Hepatocyte (in vitro differentiated cells): ENCODE measurements at regions not wholly inside any gene's neighbourhood (a gene's known extent, or its start where the extent isn't known, plus 50 kb on each side); places are given as distances from the start of the nearest gene placed in this dataset.
"Not testable (repeated sequence)": the region's sequence is repeated elsewhere in the genome, so short reads cannot be mapped to it uniquely, and the experiment has no call there.

Experiments used
- DNase-seq: peaks from one replicate; pipeline ENCODE4 v3.0.0-alpha.2; 2016; ENCODE audit warnings: low spot score
- H2AFZ ChIP-seq: fragments of 200-600 bp; sonication (generic); 2 replicates; pipeline ENCODE4 v1.6.0; 2016; ENCODE audit warnings: antibody characterized with exemption, mild to moderate bottlenecking
- H3K27ac ChIP-seq: fragments of 200-600 bp; sonication (generic); 2 replicates; pipeline ENCODE4 v1.5.1; 2016; ENCODE audit warnings: mild to moderate bottlenecking
- H3K27me3 ChIP-seq: fragments of 200-600 bp; sonication (generic); 2 replicates; pipeline ENCODE4 v1.6.1; 2016
- H3K36me3 ChIP-seq: fragments of 200-600 bp; sonication (generic); replicated peaks from 2 replicates; pipeline ENCODE4 v1.5.1; 2016; ENCODE audit warnings: low read depth; ENCODE audit not compliant: insufficient read depth
- H3K4me1 ChIP-seq: fragments of 200-600 bp; sonication (generic); 2 replicates; pipeline ENCODE4 v1.5.1; 2016; ENCODE audit warnings: mild to moderate bottlenecking, moderate library complexity; ENCODE audit not compliant: insufficient read depth
- H3K4me2 ChIP-seq: fragments of 200-600 bp; sonication (generic); 2 replicates; pipeline ENCODE4 v1.6.0; 2016
- H3K4me3 ChIP-seq: fragments of 200-600 bp; sonication (generic); 2 replicates; pipeline ENCODE4 v1.5.1; 2016; ENCODE audit warnings: mild to moderate bottlenecking
- H3K79me2 ChIP-seq: fragments of 200-600 bp; sonication (generic); 2 replicates; pipeline ENCODE4 v1.6.0; 2017; ENCODE audit warnings: mild to moderate bottlenecking
- H3K9me2 ChIP-seq: fragments of 200-600 bp; sonication (generic); replicated peaks from 2 replicates; pipeline ENCODE4 v1.6.0; 2017; ENCODE audit warnings: mild to moderate bottlenecking; ENCODE audit not compliant: insufficient read depth
- H3K9me3 ChIP-seq: fragments of 200-600 bp; sonication (generic); 2 replicates; pipeline ENCODE4 v1.5.1; 2016; ENCODE audit warnings: low read depth, mild to moderate bottlenecking
- H4K20me1 ChIP-seq: fragments of 200-600 bp; sonication (generic); 2 replicates; pipeline ENCODE4 v1.6.0; 2016; ENCODE audit warnings: mild to moderate bottlenecking; ENCODE audit not compliant: insufficient read depth, poor library complexity, severe bottlenecking
- EZH2 ChIP-seq: fragments of 200-600 bp; sonication (generic); IDR thresholded peaks from 2 replicates; pipeline ENCODE4 v1.6.1; 2016; ENCODE audit warnings: antibody characterized with exemption, mild to moderate bottlenecking, borderline replicate concordance
- EZH2phosphoT487 ChIP-seq: fragments of 200-600 bp; sonication (generic); IDR thresholded peaks from one replicate; pipeline ENCODE4 v1.6.1; 2018; ENCODE audit warnings: antibody characterized with exemption, mild to moderate bottlenecking, low read depth, moderate library complexity; ENCODE audit not compliant: unreplicated experiment, severe bottlenecking
- WGBS: methylation state at CpG from one replicate; pipeline ENCODE4 v1.1.6; 2016; ENCODE audit warnings: low lambda C conversion rate; ENCODE audit errors: missing lambda C conversion rate; 5-methylcytosine and 5-hydroxymethylcytosine counted together
- TF ChIP-seq, protein P1 (sequence below): fragments of 200-600 bp; sonication (generic); IDR thresholded peaks from 2 replicates; pipeline ENCODE4 v1.5.1; 2016; ENCODE audit warnings: antibody characterized with exemption, mild to moderate bottlenecking; ENCODE audit not compliant: poor library complexity

DNA sequence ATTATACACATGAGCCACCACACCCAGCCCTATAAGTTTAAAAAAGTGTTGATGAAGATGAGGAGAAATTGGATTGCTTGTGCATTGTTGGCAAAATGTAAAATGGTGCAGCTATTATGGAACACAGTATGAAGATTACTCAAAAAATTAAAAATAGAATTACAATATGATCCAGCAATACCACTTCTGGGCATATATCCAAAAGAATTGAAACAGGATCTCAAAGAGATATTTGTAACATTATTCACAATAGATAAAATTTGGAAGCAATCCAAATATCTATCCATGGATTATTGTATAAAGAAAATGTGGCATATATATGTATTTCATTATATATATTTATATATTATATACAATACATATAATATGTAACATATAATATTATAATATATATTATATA is 515.6 kb upstream of the GNPDA2 start:
- TF ChIP-seq EZH2, result no peak
- no peak for TF ChIP-seq EZH2phosphoT487
- TF ChIP-seq, protein P1, sequence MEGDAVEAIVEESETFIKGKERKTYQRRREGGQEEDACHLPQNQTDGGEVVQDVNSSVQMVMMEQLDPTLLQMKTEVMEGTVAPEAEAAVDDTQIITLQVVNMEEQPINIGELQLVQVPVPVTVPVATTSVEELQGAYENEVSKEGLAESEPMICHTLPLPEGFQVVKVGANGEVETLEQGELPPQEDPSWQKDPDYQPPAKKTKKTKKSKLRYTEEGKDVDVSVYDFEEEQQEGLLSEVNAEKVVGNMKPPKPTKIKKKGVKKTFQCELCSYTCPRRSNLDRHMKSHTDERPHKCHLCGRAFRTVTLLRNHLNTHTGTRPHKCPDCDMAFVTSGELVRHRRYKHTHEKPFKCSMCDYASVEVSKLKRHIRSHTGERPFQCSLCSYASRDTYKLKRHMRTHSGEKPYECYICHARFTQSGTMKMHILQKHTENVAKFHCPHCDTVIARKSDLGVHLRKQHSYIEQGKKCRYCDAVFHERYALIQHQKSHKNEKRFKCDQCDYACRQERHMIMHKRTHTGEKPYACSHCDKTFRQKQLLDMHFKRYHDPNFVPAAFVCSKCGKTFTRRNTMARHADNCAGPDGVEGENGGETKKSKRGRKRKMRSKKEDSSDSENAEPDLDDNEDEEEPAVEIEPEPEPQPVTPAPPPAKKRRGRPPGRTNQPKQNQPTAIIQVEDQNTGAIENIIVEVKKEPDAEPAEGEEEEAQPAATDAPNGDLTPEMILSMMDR, result no peak
- Histone ChIP-seq H2AFZ (no peak overlapping the region), H3K36me3 (no peaks in the 10 kb centered on the region), H3K9me2 (no peaks in the 10 kb centered on the region), H3K4me3 (no peak overlapping the region), H3K4me2 (no peak overlapping the region), H3K79me2 (no peaks in the 10 kb centered on the region), H3K9me3 (no peaks in the 10 kb centered on the region), H3K4me1 (no peaks in the 10 kb centered on the region), H4K20me1 (no peaks in the 10 kb centered on the region), H3K27me3 (no peaks in the 10 kb centered on the region), H3K27ac (no peak overlapping the region)
- no peak for DNase-seq

- H3K4me1 ChIP-seq, result no peaks in the 10 kb centered on the region
- no peak overlapping the region for H2AFZ ChIP-seq
- no peak overlapping the region for H3K27ac ChIP-seq
- H4K20me1 ChIP-seq, result no peaks in the 10 kb centered on the region
- TF ChIP-seq EZH2phosphoT487, result no peak
- TF ChIP-seq, protein P1, result no peak
- TF ChIP-seq EZH2, result no peak
- H3K4me3 ChIP-seq, result no peak overlapping the region
- H3K9me2 ChIP-seq, result no peaks in the 10 kb centered on the region
- no peak overlapping the region for H3K4me2 ChIP-seq
- H3K36me3 ChIP-seq, result no peaks in the 10 kb centered on the region
- no peak for DNase-seq
- H3K27me3 ChIP-seq, result no peaks in the 10 kb centered on the region
- WGBS, result 69% methylated on average over 1 of the region's 1 CpG
- H3K9me3 ChIP-seq, result no peaks in the 10 kb centered on the region
- no peaks in the 10 kb centered on the region for H3K79me2 ChIP-seq
Observed at GRCh38 chr4:45229206-45229605, 502.9 kb upstream of the GNPDA2 start.

DNA sequence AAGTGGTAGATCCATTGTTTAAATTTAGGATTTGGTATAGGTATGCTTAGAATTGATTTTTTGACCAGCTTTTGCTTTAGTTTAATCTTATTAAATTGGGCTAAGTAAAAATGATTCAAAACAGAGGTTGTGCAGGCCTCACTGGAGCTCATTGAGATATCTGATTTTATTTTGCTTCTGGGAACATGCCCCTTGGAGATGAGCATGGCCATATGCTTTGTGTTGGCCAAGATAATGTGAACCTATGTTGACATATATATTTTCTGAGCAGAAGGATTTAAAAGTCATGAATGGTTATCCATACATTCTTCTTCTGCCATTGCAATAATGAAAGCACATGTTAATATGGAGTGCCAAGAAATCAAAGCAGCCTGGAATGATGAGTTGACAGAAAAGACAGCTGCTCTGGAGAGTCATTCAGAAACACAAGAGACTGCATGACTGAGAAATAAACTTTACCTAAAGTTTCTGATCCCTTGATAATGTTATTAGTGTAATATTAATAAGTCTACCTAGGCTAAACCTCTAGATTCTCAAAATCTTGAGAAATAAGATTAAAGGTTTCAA is 489.7 kb upstream of the GNPDA2 start:
- no peaks in the 10 kb centered on the region for H3K4me1 ChIP-seq
- no peaks in the 10 kb centered on the region for H3K79me2 ChIP-seq
- H3K36me3 ChIP-seq, result no peaks in the 10 kb centered on the region
- H3K9me3 ChIP-seq, result no peaks in the 10 kb centered on the region
- H2AFZ ChIP-seq, result no peak overlapping the region
- H3K9me2 ChIP-seq, result no peaks in the 10 kb centered on the region
- TF ChIP-seq, protein P1, result no peak
- TF ChIP-seq EZH2phosphoT487 (no peak), EZH2 (no peak)
- H3K4me2 ChIP-seq, result no peak overlapping the region
- H3K4me3 ChIP-seq, result no peak overlapping the region
- H3K27me3 ChIP-seq, result no peaks in the 10 kb centered on the region
- H3K27ac ChIP-seq, result no peak overlapping the region
- DNase-seq, result no peak
- no peaks in the 10 kb centered on the region for H4K20me1 ChIP-seq

GRCh38 chr4:45208476-45208875 is 482.1 kb upstream of the GNPDA2 start:
- not testable (repeated sequence) for H3K9me3 ChIP-seq, H3K4me1 ChIP-seq, H3K9me2 ChIP-seq, H4K20me1 ChIP-seq, H3K27me3 ChIP-seq, DNase-seq, H3K4me3 ChIP-seq, H3K36me3 ChIP-seq, H3K79me2 ChIP-seq, H3K4me2 ChIP-seq, H2AFZ ChIP-seq, H3K27ac ChIP-seq
- 97% methylated on average over 15 of the region's 21 CpGs for WGBS

DNA sequence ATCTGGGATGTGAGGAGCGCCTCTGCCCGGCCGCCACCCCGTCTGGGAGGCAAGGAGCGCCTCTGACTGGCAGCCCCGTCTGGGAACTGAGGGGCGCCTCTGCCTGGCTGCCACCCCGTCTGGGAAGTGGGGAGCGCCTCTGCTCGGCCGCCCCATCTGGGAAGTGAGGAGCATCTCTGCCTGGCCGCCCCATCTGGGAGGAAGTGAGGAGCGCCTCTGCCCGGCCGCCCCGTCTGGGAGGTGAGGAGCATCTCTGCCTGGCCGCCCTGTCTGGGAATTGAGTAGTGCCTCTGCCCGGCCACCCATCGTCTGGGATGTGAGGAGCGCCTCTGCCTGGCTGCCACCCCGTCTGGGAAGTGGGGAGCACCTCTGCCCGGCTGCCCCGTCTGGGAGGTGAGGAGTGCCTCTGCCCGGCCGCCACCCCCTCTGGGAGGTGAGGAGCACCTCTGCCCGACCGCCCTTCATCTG is 481.5 kb upstream of the GNPDA2 start:
- not testable (repeated sequence) for H4K20me1 ChIP-seq, H3K4me3 ChIP-seq, H3K4me2 ChIP-seq, H3K27ac ChIP-seq, H3K9me2 ChIP-seq, H3K36me3 ChIP-seq, H2AFZ ChIP-seq, H3K4me1 ChIP-seq, H3K79me2 ChIP-seq, DNase-seq, H3K27me3 ChIP-seq, H3K9me3 ChIP-seq
- 95% methylated on average over 17 of the region's 27 CpGs for WGBS

GRCh38 chr4:45207241-45207863 is 481.0 kb upstream of the GNPDA2 start:
- H4K20me1 ChIP-seq, H3K27ac ChIP-seq, H3K36me3 ChIP-seq, H3K9me3 ChIP-seq, H2AFZ ChIP-seq, H3K27me3 ChIP-seq, H3K4me3 ChIP-seq, H3K79me2 ChIP-seq, DNase-seq, H3K9me2 ChIP-seq, H3K4me2 ChIP-seq, H3K4me1 ChIP-seq: not testable (repeated sequence)
- WGBS, result 94% methylated on average over 23 of the region's 30 CpGs
